Lower lobe of right lung (tissue), 2 donors: ENCODE measurements at regions not wholly inside any gene's neighbourhood (a gene's known extent, or its start where the extent isn't known, plus 50 kb on each side); places are given as distances from the start of the nearest gene placed in this dataset.

Experiments used
- ATAC-seq, 2 donors: fragments of 200-7000 bp; cut with Tn5 transposase; one replicate each; pipeline ENCODE4 v1.9.1; 2020 to 2022; ENCODE audit warnings: mild to moderate bottlenecking in 2 of 2, moderate library complexity in 2 of 2
- DNase-seq: peaks from one replicate; pipeline ENCODE4 v3.0.0-alpha.2; 2020
- H3K27ac ChIP-seq: fragments of 200-600 bp; one replicate; pipeline ENCODE4 v1.8.0; 2022
- H3K27me3 ChIP-seq: fragments of 200-600 bp; one replicate; pipeline ENCODE4 v1.8.0; 2022; ENCODE audit warnings: low read depth
- H3K36me3 ChIP-seq: fragments of 200-600 bp; one replicate; pipeline ENCODE4 v1.8.0; 2022; ENCODE audit warnings: mild to moderate bottlenecking
- H3K4me1 ChIP-seq: fragments of 200-600 bp; one replicate; pipeline ENCODE4 v1.8.0; 2022
- H3K4me3 ChIP-seq: fragments of 200-600 bp; one replicate; pipeline ENCODE4 v1.8.0; 2022; ENCODE audit warnings: mild to moderate bottlenecking
- H3K9me3 ChIP-seq: fragments of 200-600 bp; one replicate; pipeline ENCODE4 v1.8.0; 2022
- CTCF ChIP-seq: fragments of 200-600 bp; IDR thresholded peaks from one replicate; pipeline ENCODE4 v1.8.0; 2022; ENCODE audit warnings: antibody characterized with exemption, mild to moderate bottlenecking
- intact Hi-C: fragments of 100-400 bp; cut with DNase I; formaldehyde crosslinking; loops from one replicate; pipeline ENCODE4 v1.11.0; 2022
- donor health status: DM: no; HTN: yes; CAD: no; lungs with severe emphysema.

DNA sequence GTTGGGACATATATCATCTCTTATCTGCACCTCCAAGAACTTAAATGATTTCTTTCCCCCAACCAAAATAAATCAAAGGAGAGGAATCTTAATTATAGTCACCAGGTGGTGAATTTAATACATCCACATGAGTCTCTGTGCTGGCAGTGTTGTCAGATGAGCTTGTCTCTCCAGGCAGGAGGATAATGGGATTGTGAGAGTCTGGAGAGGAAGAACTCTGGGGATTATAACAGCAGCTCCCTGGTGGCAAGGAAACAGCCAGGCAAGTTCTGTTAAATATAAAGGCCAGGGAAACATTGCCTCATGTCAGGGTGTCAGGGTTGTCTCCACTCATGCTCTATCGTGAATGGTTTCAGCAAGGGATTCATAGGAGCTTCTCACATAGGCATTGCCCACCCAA lies 80.8 kb downstream of the TLR4 start:
- no peak overlapping the region for H3K4me3 ChIP-seq
- H3K27me3 ChIP-seq = no peaks in the 10 kb centered on the region
- DNase-seq = no peak
- no peaks in the 10 kb centered on the region for H3K9me3 ChIP-seq
- no peak for ATAC-seq
- H3K27ac ChIP-seq = no peak overlapping the region
- TF ChIP-seq CTCF = no peak
- H3K36me3 ChIP-seq = no peaks in the 10 kb centered on the region
- peaks cover 7% of the 10 kb centered on the region for H3K4me1 ChIP-seq
- intact Hi-C loops = no loop called here

DNA sequence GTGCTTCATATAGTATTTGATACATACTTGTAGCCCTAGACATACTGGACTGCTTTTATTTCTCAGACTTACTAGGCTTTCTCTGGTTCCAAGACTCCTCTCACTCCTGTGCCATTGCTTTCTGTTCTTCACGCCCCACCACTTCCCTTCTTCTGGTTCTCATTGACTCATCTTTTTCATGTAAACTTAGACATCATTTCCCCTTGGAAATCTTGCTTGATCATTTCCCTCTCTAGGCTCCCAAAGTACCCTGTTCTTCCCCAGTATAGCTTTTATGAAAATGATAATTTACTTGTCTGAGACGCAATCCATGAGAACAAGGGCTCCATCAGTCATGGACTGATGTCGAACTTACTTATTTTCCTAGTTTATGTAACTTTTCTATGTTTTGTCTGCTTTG lies 83.5 kb downstream of the TLR4 start:
- no peaks in the 10 kb centered on the region for H3K9me3 ChIP-seq
- H3K27ac ChIP-seq = no peak overlapping the region
- no peak overlapping the region for H3K4me3 ChIP-seq
- ATAC-seq (no peak), DNase-seq (no peak)
- no peaks in the 10 kb centered on the region for H3K36me3 ChIP-seq
- H3K27me3 ChIP-seq = no peaks in the 10 kb centered on the region
- intact Hi-C loops = no loop called here
- peaks cover 7% of the 10 kb centered on the region for H3K4me1 ChIP-seq
- TF ChIP-seq CTCF = no peak

- DNase-seq (no peak), ATAC-seq (no peak)
- Histone ChIP-seq H3K27ac (no peak overlapping the region), H3K4me3 (no peak overlapping the region), H3K27me3 (no peaks in the 10 kb centered on the region), H3K36me3 (no peaks in the 10 kb centered on the region), H3K4me1 (no peaks in the 10 kb centered on the region), H3K9me3 (no peaks in the 10 kb centered on the region)
- intact Hi-C loops = no loop called here
- TF ChIP-seq CTCF = no peak
These were observed 91.1 kb downstream of the TLR4 start for GRCh38 chr9:117795271-117795670.

GRCh38 chr9:117796681-117797080 lies 92.5 kb downstream of the TLR4 start:
- Histone ChIP-seq H3K4me1 (no peaks in the 10 kb centered on the region), H3K9me3 (no peaks in the 10 kb centered on the region), H3K27ac (no peak overlapping the region), H3K4me3 (no peak overlapping the region), H3K27me3 (no peaks in the 10 kb centered on the region), H3K36me3 (no peaks in the 10 kb centered on the region)
- no peak for TF ChIP-seq CTCF
- intact Hi-C loops = no loop called here
- DNase-seq (no peak), ATAC-seq (no peak)

DNA sequence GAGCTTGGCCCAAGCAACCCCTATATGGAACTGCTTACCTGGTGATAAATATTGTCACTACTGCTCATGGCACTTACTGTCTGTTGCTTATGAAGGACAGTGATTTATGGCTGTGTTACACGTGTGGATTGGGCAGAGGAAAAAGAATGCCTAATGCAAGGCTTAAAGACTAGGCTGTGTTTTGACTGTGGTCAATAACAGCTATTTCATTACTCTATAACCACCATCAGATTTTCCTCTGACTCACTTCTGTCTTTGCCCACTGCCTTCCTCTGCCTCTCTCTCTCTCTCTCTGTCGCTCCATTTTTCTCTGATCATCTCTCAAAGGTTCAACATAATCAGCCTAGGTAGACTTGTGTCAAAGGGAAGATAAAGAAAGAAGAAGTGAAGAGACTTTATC lies 96.2 kb downstream of the TLR4 start:
- intact Hi-C loops = no loop called here
- H3K36me3 ChIP-seq = no peaks in the 10 kb centered on the region
- no peak overlapping the region for H3K4me3 ChIP-seq
- no peak for TF ChIP-seq CTCF
- ATAC-seq = no peak
- H3K27me3 ChIP-seq = no peaks in the 10 kb centered on the region
- DNase-seq = no peak
- no peaks in the 10 kb centered on the region for H3K9me3 ChIP-seq
- H3K27ac ChIP-seq = no peak overlapping the region
- H3K4me1 ChIP-seq = no peaks in the 10 kb centered on the region

GRCh38 chr9:117809751-117810150 lies 105.5 kb downstream of the TLR4 start:
- Histone ChIP-seq H3K4me3 (no peak overlapping the region), H3K9me3 (no peaks in the 10 kb centered on the region), H3K36me3 (no peaks in the 10 kb centered on the region), H3K27ac (no peak overlapping the region), H3K4me1 (no peaks in the 10 kb centered on the region), H3K27me3 (no peaks in the 10 kb centered on the region)
- ATAC-seq (no peak), DNase-seq (no peak)
- intact Hi-C loops = no loop called here
- no peak for TF ChIP-seq CTCF
